Naive B cell (primary cell): ENCODE measurements at regions not wholly inside any gene's neighbourhood (a gene's known extent, or its start where the extent isn't known, plus 50 kb on each side); places are given as distances from the start of the nearest gene placed in this dataset.
"Not testable (repeated sequence)": the region's sequence is repeated elsewhere in the genome, so short reads cannot be mapped to it uniquely, and the experiment has no call there.

ENCODE experiments used
- ATAC-seq, 2 donors: fragments of 150-1000 bp; cut with Tn5 transposase; 2 replicates each; pipeline ENCODE4 v1.10.0; 2021; ENCODE audit warnings: low read depth in 2 of 2, mild to moderate bottlenecking in 2 of 2, moderate library complexity in 2 of 2
- DNase-seq: peaks from one replicate; pipeline ENCODE4 v3.0.0; 2022
- H3K27ac Mint-ChIP-seq, 6 donors: one replicate each; pipeline ENCODE4 v1.8.0; 2020 to 2022; ENCODE audit warnings: mild to moderate bottlenecking in 6 of 6, mixed read lengths in 6 of 6, moderate library complexity in 5 of 6, inconsistent platforms in 2 of 6
- H3K27me3 Mint-ChIP-seq, 3 donors: one replicate each; pipeline ENCODE4 v1.8.0; 2021 to 2022; ENCODE audit warnings: mixed read lengths in 3 of 3, mild to moderate bottlenecking in 1 of 3
- H3K36me3 Mint-ChIP-seq, 2 donors: one replicate each; pipeline ENCODE4 v1.8.0; 2020 to 2022; ENCODE audit warnings: mixed read lengths in 2 of 2, inconsistent platforms in 1 of 2, mild to moderate bottlenecking in 1 of 2
- H3K4me1 Mint-ChIP-seq, 3 donors: one replicate each; pipeline ENCODE4 v1.8.0; 2020 to 2022; ENCODE audit warnings: mixed read lengths in 3 of 3, inconsistent platforms in 1 of 3, mild to moderate bottlenecking in 1 of 3, moderate library complexity in 1 of 3
- H3K4me3 Mint-ChIP-seq, 8 donors: one replicate each; pipeline ENCODE4 v1.8.0; 2020 to 2022; ENCODE audit warnings: mild to moderate bottlenecking in 8 of 8, mixed read lengths in 8 of 8, moderate library complexity in 8 of 8, inconsistent platforms in 2 of 8
- H3K9me3 Mint-ChIP-seq, 7 donors: one replicate each; pipeline ENCODE4 v1.8.0; 2020 to 2022; ENCODE audit warnings: mixed read lengths in 7 of 7, mild to moderate bottlenecking in 5 of 7, inconsistent platforms in 2 of 7, moderate library complexity in 1 of 7

- H3K4me3 Mint-ChIP-seq, result peak overlapping the region in 5 of 8 donors; percentile 15 to 96 (median 91)
Observed at GRCh38 chr14:106268013-106268727, 741.8 kb downstream of the TMEM121 start.

GRCh38 chr14:106269029-106269428 is 742.6 kb downstream of the TMEM121 start:
- H3K27ac Mint-ChIP-seq, result peak overlapping the region in 2 of 6 donors; percentile 59 to 90

More at GRCh38 chr14:106268013-106268727, 741.8 kb downstream of the TMEM121 start:
- H3K4me1 Mint-ChIP-seq, result peaks cover 4 to 15% (median 10%) of the 10 kb centered on the region in 3 donors
- no peaks in the 10 kb centered on the region for H3K36me3 Mint-ChIP-seq
- ATAC-seq, result peak; percentile 83 to 89
- peak overlapping the region in 1 of 6 donors; percentile 84 for H3K27ac Mint-ChIP-seq
- peak; percentile 57 for DNase-seq
- H3K27me3 Mint-ChIP-seq, result peaks cover 0 to 10% (median 9%) of the 10 kb centered on the region in 3 donors
- H3K9me3 Mint-ChIP-seq, result no peaks in the 10 kb centered on the region

GRCh38 chr14:106269451-106270204 is 743.2 kb downstream of the TMEM121 start:
- Mint-ChIP-seq H3K27me3 (peaks cover 0 to 10% (median 9%) of the 10 kb centered on the region in 3 donors), H3K4me3 (peak overlapping the region; percentile 25 to 84 (median 46))

More at GRCh38 chr14:106269029-106269428, 742.6 kb downstream of the TMEM121 start:
- Mint-ChIP-seq H3K4me3 (peak overlapping the region; percentile 78 to 96 (median 87)), H3K4me1 (peaks cover 4 to 15% (median 10%) of the 10 kb centered on the region in 3 donors), H3K9me3 (no peaks in the 10 kb centered on the region), H3K27me3 (peaks cover 0 to 10% (median 9%) of the 10 kb centered on the region in 3 donors), H3K36me3 (no peaks in the 10 kb centered on the region)
- no peak for DNase-seq
- ATAC-seq, result no peak

GRCh38 chr14:106270476-106271121 is 744.2 kb downstream of the TMEM121 start:
- not testable (repeated sequence) for H3K9me3 Mint-ChIP-seq, H3K36me3 Mint-ChIP-seq, DNase-seq, H3K27me3 Mint-ChIP-seq, ATAC-seq, H3K27ac Mint-ChIP-seq
- H3K4me3 Mint-ChIP-seq, result peak overlapping the region in 4 of 8 donors; percentile 19 to 83 (median 62)
- H3K4me1 Mint-ChIP-seq, result peaks cover 4 to 15% (median 10%) of the 10 kb centered on the region in 3 donors

More at GRCh38 chr14:106269451-106270204, 743.2 kb downstream of the TMEM121 start:
- Mint-ChIP-seq H3K9me3 (no peaks in the 10 kb centered on the region), H3K4me1 (peaks cover 4 to 15% (median 10%) of the 10 kb centered on the region in 3 donors), H3K36me3 (no peaks in the 10 kb centered on the region), H3K27ac (peak overlapping the region in 1 of 6 donors; percentile 59)
- ATAC-seq, result no peak
- DNase-seq, result no peak

GRCh38 chr14:106276326-106277267 is 750.2 kb downstream of the TMEM121 start:
- H3K36me3 Mint-ChIP-seq, result no peaks in the 10 kb centered on the region
- peak overlapping the region; percentile 37 to 79 (median 58) for H3K4me3 Mint-ChIP-seq
- peak; percentile 34 to 35 for ATAC-seq
- peak overlapping the region in 1 of 6 donors; percentile 20 for H3K27ac Mint-ChIP-seq
- H3K4me1 Mint-ChIP-seq, result peaks cover 0 to 14% (median 0%) of the 10 kb centered on the region in 3 donors
- H3K9me3 Mint-ChIP-seq, result no peaks in the 10 kb centered on the region
- no peaks in the 10 kb centered on the region for H3K27me3 Mint-ChIP-seq
- no peak for DNase-seq

GRCh38 chr14:106277503-106277902 is 751.1 kb downstream of the TMEM121 start:
- DNase-seq, result peak; percentile 20
- H3K9me3 Mint-ChIP-seq, result no peaks in the 10 kb centered on the region
- H3K4me1 Mint-ChIP-seq, result peaks cover 0 to 14% (median 0%) of the 10 kb centered on the region in 3 donors
- H3K27me3 Mint-ChIP-seq, result no peaks in the 10 kb centered on the region
- H3K4me3 Mint-ChIP-seq, result peak overlapping the region in 7 of 8 donors; percentile 37 to 78 (median 53)
- H3K27ac Mint-ChIP-seq, result peak overlapping the region in 1 of 6 donors; percentile 62
- no peaks in the 10 kb centered on the region for H3K36me3 Mint-ChIP-seq
- peak; percentile 61 to 73 for ATAC-seq

- no peak for DNase-seq
- Mint-ChIP-seq H3K27ac (no peak overlapping the region), H3K4me3 (no peak overlapping the region), H3K27me3 (no peaks in the 10 kb centered on the region), H3K36me3 (no peaks in the 10 kb centered on the region), H3K4me1 (peaks cover 0 to 14% (median 0%) of the 10 kb centered on the region in 3 donors), H3K9me3 (no peaks in the 10 kb centered on the region)
- no peak for ATAC-seq
Observed at GRCh38 chr14:106280876-106281275, 754.5 kb downstream of the TMEM121 start.

- H3K36me3 Mint-ChIP-seq, result no peaks in the 10 kb centered on the region
- peaks cover 0 to 8% (median 0%) of the 10 kb centered on the region in 3 donors for H3K27me3 Mint-ChIP-seq
- no peak overlapping the region for H3K4me3 Mint-ChIP-seq
- DNase-seq (no peak), ATAC-seq (no peak)
- H3K4me1 Mint-ChIP-seq, result no peaks in the 10 kb centered on the region
- H3K9me3 Mint-ChIP-seq, result no peaks in the 10 kb centered on the region
- H3K27ac Mint-ChIP-seq, result no peak overlapping the region
Observed at GRCh38 chr14:106286697-106287290, 760.4 kb downstream of the TMEM121 start.

GRCh38 chr14:106287506-106287905 is 761.1 kb downstream of the TMEM121 start:
- ATAC-seq (no peak), DNase-seq (no peak)
- no peaks in the 10 kb centered on the region for H3K9me3 Mint-ChIP-seq
- no peak overlapping the region for H3K4me3 Mint-ChIP-seq
- peaks cover 0 to 8% (median 0%) of the 10 kb centered on the region in 3 donors for H3K27me3 Mint-ChIP-seq
- peak overlapping the region in 1 of 6 donors; percentile 15 for H3K27ac Mint-ChIP-seq
- H3K4me1 Mint-ChIP-seq, result no peaks in the 10 kb centered on the region
- no peaks in the 10 kb centered on the region for H3K36me3 Mint-ChIP-seq

GRCh38 chr14:106291626-106292025 is 765.2 kb downstream of the TMEM121 start:
- H3K4me3 Mint-ChIP-seq, result no peak overlapping the region
- peaks cover 0 to 8% (median 0%) of the 10 kb centered on the region in 3 donors for H3K27me3 Mint-ChIP-seq
- H3K4me1 Mint-ChIP-seq, result no peaks in the 10 kb centered on the region
- H3K9me3 Mint-ChIP-seq, result no peaks in the 10 kb centered on the region
- no peak overlapping the region for H3K27ac Mint-ChIP-seq
- ATAC-seq, result no peak
- no peak for DNase-seq
- H3K36me3 Mint-ChIP-seq, result no peaks in the 10 kb centered on the region

- peaks cover 4 to 17% (median 13%) of the 10 kb centered on the region in 3 donors for H3K4me1 Mint-ChIP-seq
- no peaks in the 10 kb centered on the region for H3K36me3 Mint-ChIP-seq
- H3K27me3 Mint-ChIP-seq, result peaks cover 0 to 8% (median 0%) of the 10 kb centered on the region in 3 donors
- ATAC-seq (no peak), DNase-seq (no peak)
- H3K4me3 Mint-ChIP-seq, result no peak overlapping the region
- H3K9me3 Mint-ChIP-seq, result peaks cover 0 to 6% (median 0%) of the 10 kb centered on the region in 7 donors
- no peak overlapping the region for H3K27ac Mint-ChIP-seq
Observed at GRCh38 chr14:106294324-106294723, 767.9 kb downstream of the TMEM121 start.

GRCh38 chr14:106300951-106301510 is 774.6 kb downstream of the TMEM121 start:
- H3K36me3 Mint-ChIP-seq, ATAC-seq, DNase-seq, H3K27me3 Mint-ChIP-seq, H3K9me3 Mint-ChIP-seq, H3K27ac Mint-ChIP-seq: not testable (repeated sequence)
- peaks cover 19 to 39% (median 35%) of the 10 kb centered on the region in 3 donors for H3K4me1 Mint-ChIP-seq
- H3K4me3 Mint-ChIP-seq, result peak overlapping the region in 5 of 8 donors; percentile 29 to 66 (median 48)
